Adrenal gland (tissue), 5 donors: ENCODE measurements at regions not wholly inside any gene's neighbourhood (a gene's known extent, or its start where the extent isn't known, plus 50 kb on each side); places are given as distances from the start of the nearest gene placed in this dataset.

Experiments used
- POLR2A ChIP-seq, 2 donors: fragments of 450-650 bp; IDR thresholded peaks; one replicate each; pipeline ENCODE4 v1.6.1; 2017; ENCODE audit warnings: antibody characterized with exemption in 2 of 2, mild to moderate bottlenecking in 2 of 2, moderate library complexity in 1 of 2
- TF ChIP-seq, protein P1 (sequence below), 6 experiments: fragments of 450-650 bp in 4 of 6; fragments of 200-600 bp in 2 of 6; sonication (generic) in 1 of 6; IDR thresholded peaks; 1 replicate in 5 of 6; 2 replicates in 1 of 6; pipeline versions ENCODE4 v1.5.1 to v1.8.0; 2016 to 2021; ENCODE audit warnings: antibody characterized with exemption in 6 of 6, mild to moderate bottlenecking in 2 of 6, moderate library complexity in 1 of 6
- donor health status: DM: no; HTN: no; CAD: no.

DNA sequence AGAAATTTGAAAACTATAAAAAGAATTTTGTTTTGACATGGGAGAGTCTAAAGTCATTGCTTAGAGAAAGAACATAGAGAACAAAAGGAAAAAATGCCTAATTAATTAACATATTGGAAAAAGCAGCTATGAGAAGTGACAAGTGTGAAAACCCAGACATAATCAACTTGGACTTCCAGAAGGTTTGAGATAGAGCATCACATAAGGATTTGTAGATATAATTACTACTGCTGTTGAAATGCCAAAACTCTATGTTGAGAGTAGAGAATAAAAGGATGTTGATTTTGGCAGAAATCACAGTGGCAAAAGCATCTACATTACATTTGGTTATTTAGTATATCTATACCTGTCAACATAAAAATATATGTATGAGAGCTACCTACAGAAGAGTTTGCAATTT is 135.1 kb downstream of the SLC41A2 start:
- TF ChIP-seq POLR2A (IDR thresholded peaks at IDR 0.05), result no peak
- TF ChIP-seq, protein P1, sequence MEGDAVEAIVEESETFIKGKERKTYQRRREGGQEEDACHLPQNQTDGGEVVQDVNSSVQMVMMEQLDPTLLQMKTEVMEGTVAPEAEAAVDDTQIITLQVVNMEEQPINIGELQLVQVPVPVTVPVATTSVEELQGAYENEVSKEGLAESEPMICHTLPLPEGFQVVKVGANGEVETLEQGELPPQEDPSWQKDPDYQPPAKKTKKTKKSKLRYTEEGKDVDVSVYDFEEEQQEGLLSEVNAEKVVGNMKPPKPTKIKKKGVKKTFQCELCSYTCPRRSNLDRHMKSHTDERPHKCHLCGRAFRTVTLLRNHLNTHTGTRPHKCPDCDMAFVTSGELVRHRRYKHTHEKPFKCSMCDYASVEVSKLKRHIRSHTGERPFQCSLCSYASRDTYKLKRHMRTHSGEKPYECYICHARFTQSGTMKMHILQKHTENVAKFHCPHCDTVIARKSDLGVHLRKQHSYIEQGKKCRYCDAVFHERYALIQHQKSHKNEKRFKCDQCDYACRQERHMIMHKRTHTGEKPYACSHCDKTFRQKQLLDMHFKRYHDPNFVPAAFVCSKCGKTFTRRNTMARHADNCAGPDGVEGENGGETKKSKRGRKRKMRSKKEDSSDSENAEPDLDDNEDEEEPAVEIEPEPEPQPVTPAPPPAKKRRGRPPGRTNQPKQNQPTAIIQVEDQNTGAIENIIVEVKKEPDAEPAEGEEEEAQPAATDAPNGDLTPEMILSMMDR (IDR thresholded peaks at IDR 0.05), result no peak
